MM.1S (cell line): ENCODE measurements at regions not wholly inside any gene's neighbourhood (a gene's known extent, or its start where the extent isn't known, plus 50 kb on each side); places are given as distances from the start of the nearest gene placed in this dataset.
A peak's percentile ranks its signal among the peaks of the same experiment; 100 is the strongest.

ENCODE experiments used
- DNase-seq: peaks from one replicate; pipeline ENCODE4 v3.0.0-alpha.2; 2015
- H2AFZ ChIP-seq: fragments of 300-600 bp; sonication (generic); 2 replicates; pipeline ENCODE4 v1.6.0; 2016; ENCODE audit warnings: antibody characterized with exemption, low read length
- H3F3A ChIP-seq: fragments of 300-600 bp; sonication (generic); 2 replicates; pipeline ENCODE4 v1.6.1; 2016; ENCODE audit warnings: mild to moderate bottlenecking, antibody characterized with exemption, low read length, moderate library complexity, mixed read lengths; ENCODE audit not compliant: insufficient read depth
- H3K27ac ChIP-seq: fragments of 300-600 bp; sonication (generic); 2 replicates; pipeline ENCODE4 v1.5.1; 2016; ENCODE audit warnings: mild to moderate bottlenecking, low read length
- H3K27me3 ChIP-seq: fragments of 300-600 bp; sonication (generic); replicated peaks from 2 replicates; pipeline ENCODE4 v1.6.0; 2016; ENCODE audit warnings: low read length; ENCODE audit not compliant: insufficient read depth
- H3K36me3 ChIP-seq: fragments of 300-600 bp; sonication (generic); replicated peaks from 2 replicates; pipeline ENCODE4 v1.6.1; 2016; ENCODE audit warnings: mild to moderate bottlenecking, low read length, mixed read lengths; ENCODE audit not compliant: insufficient read depth
- H3K4me1 ChIP-seq: fragments of 300-600 bp; sonication (generic); 2 replicates; pipeline ENCODE4 v1.6.1; 2016; ENCODE audit warnings: low read length, mixed read lengths
- H3K4me2 ChIP-seq: fragments of 300-600 bp; sonication (generic); 2 replicates; pipeline ENCODE4 v1.6.0; 2016; ENCODE audit warnings: low read depth, low read length
- H3K4me3 ChIP-seq: fragments of 300-600 bp; sonication (generic); 2 replicates; pipeline ENCODE4 v1.5.1; 2016; ENCODE audit warnings: low read length, mixed read lengths
- H3K79me2 ChIP-seq: fragments of 300-600 bp; sonication (generic); 2 replicates; pipeline ENCODE4 v1.6.1; 2016; ENCODE audit warnings: mixed run types, low read length, mixed read lengths
- H3K9ac ChIP-seq: fragments of 300-600 bp; sonication (generic); 2 replicates; pipeline ENCODE4 v1.6.1; 2016; ENCODE audit warnings: low read length, mixed read lengths
- H3K9me2 ChIP-seq: fragments of 300-600 bp; sonication (generic); replicated peaks from 2 replicates; pipeline ENCODE4 v1.6.1; 2016; ENCODE audit warnings: mild to moderate bottlenecking, low read length, mixed read lengths; ENCODE audit not compliant: insufficient read depth
- H3K9me3 ChIP-seq: fragments of 300-600 bp; sonication (generic); replicated peaks from 2 replicates; pipeline ENCODE4 v1.6.1; 2016; ENCODE audit warnings: mild to moderate bottlenecking, low read length, mixed read lengths; ENCODE audit not compliant: insufficient read depth
- H4K20me1 ChIP-seq: fragments of 300-600 bp; sonication (generic); 2 replicates; pipeline ENCODE4 v1.6.1; 2016; ENCODE audit warnings: mild to moderate bottlenecking, low read length, moderate library complexity, mixed read lengths; ENCODE audit not compliant: insufficient read depth
- CTCF ChIP-seq: fragments of 300-600 bp; sonication (generic); IDR thresholded peaks from 2 replicates; pipeline ENCODE4 v1.5.1; 2016; ENCODE audit warnings: antibody characterized with exemption, low read length, mixed read lengths
- EZH2 ChIP-seq: fragments of 300-600 bp; sonication (generic); optimal IDR thresholded peaks from 2 replicates; pipeline ENCODE3; 2017; ENCODE audit warnings: low read depth, mild to moderate bottlenecking, antibody characterized with exemption, low read length, mixed read lengths
- EZH2phosphoT487 ChIP-seq: fragments of 300-600 bp; sonication (generic); IDR thresholded peaks from 2 replicates; pipeline ENCODE4 v1.6.1; 2018; ENCODE audit warnings: antibody characterized with exemption, low read length

GRCh38 chr6:8900056-8900455 is 464.7 kb upstream of the SLC35B3 start:
- Histone ChIP-seq H3K9ac (no peak overlapping the region), H3K4me2 (peak overlapping the region; percentile 27; the same call in 1 of the 2 replicates), H3K4me3 (no peak overlapping the region; the same call in 1 of the 2 replicates), H3K9me2 (no peaks in the 10 kb centered on the region), H3F3A (no peaks in the 10 kb centered on the region), H3K9me3 (no peaks in the 10 kb centered on the region), H2AFZ (peak overlapping the region; percentile 36; the same call in 1 of the 2 replicates), H4K20me1 (no peaks in the 10 kb centered on the region), H3K79me2 (no peaks in the 10 kb centered on the region), H3K27ac (no peak overlapping the region), H3K4me1 (no peaks in the 10 kb centered on the region), H3K36me3 (no peaks in the 10 kb centered on the region), H3K27me3 (no peaks in the 10 kb centered on the region)
- no peak for DNase-seq
- TF ChIP-seq EZH2 (no peak), CTCF (no peak), EZH2phosphoT487 (no peak)

- H3K27me3 ChIP-seq, result no peaks in the 10 kb centered on the region
- H4K20me1 ChIP-seq, result no peaks in the 10 kb centered on the region
- no peak overlapping the region for H2AFZ ChIP-seq
- H3K36me3 ChIP-seq, result no peaks in the 10 kb centered on the region
- no peak overlapping the region for H3K4me2 ChIP-seq
- DNase-seq, result no peak
- no peaks in the 10 kb centered on the region for H3K4me1 ChIP-seq
- no peaks in the 10 kb centered on the region for H3K79me2 ChIP-seq
- TF ChIP-seq EZH2phosphoT487 (no peak), EZH2 (no peak), CTCF (no peak)
- no peak overlapping the region for H3K9ac ChIP-seq
- no peaks in the 10 kb centered on the region for H3F3A ChIP-seq
- no peaks in the 10 kb centered on the region for H3K9me3 ChIP-seq
- no peak overlapping the region for H3K27ac ChIP-seq
- no peak overlapping the region for H3K4me3 ChIP-seq
- H3K9me2 ChIP-seq, result no peaks in the 10 kb centered on the region
Observed at GRCh38 chr6:8889514-8889913, 454.2 kb upstream of the SLC35B3 start.

- no peaks in the 10 kb centered on the region for H3K36me3 ChIP-seq
- TF ChIP-seq CTCF, result peak; percentile 62
- TF ChIP-seq EZH2, result no peak
Observed at GRCh38 chr6:8888468-8888867, 453.1 kb upstream of the SLC35B3 start.

More at GRCh38 chr6:8888468-8888867, 453.1 kb upstream of the SLC35B3 start:
- no peak overlapping the region for H3K27ac ChIP-seq
- no peaks in the 10 kb centered on the region for H3K27me3 ChIP-seq
- no peaks in the 10 kb centered on the region for H3K79me2 ChIP-seq
- no peaks in the 10 kb centered on the region for H3K9me2 ChIP-seq
- H4K20me1 ChIP-seq, result no peaks in the 10 kb centered on the region
- H3K4me3 ChIP-seq, result no peak overlapping the region
- H3K4me1 ChIP-seq, result no peaks in the 10 kb centered on the region
- peak; percentile 48 for DNase-seq
- H3K9me3 ChIP-seq, result no peaks in the 10 kb centered on the region
- no peaks in the 10 kb centered on the region for H3F3A ChIP-seq
- no peak overlapping the region for H3K9ac ChIP-seq
- no peak overlapping the region for H3K4me2 ChIP-seq
- no peak overlapping the region for H2AFZ ChIP-seq
